Uterus (tissue), 2 donors: ENCODE measurements at regions not wholly inside any gene's neighbourhood (a gene's known extent, or its start where the extent isn't known, plus 50 kb on each side); places are given as distances from the start of the nearest gene placed in this dataset.

Source experiments
- CTCF ChIP-seq, 4 experiments: fragments of 200-600 bp in 2 of 4; fragments of 450-650 bp in 2 of 4; sonication (generic) in 2 of 4; IDR thresholded peaks; one replicate each; pipeline ENCODE4 v1.5.1; 2016 to 2019; ENCODE audit warnings: antibody characterized with exemption in 4 of 4, mild to moderate bottlenecking in 2 of 4, moderate library complexity in 1 of 4
- POLR2A ChIP-seq, 2 donors: fragments of 450-650 bp; IDR thresholded peaks; one replicate each; pipeline ENCODE4 v1.6.1; 2016; ENCODE audit warnings: antibody characterized with exemption in 2 of 2, mild to moderate bottlenecking in 1 of 2, moderate library complexity in 1 of 2

GRCh38 chr5:4079831-4080230 lies 484.2 kb downstream of the IRX1 start:
- TF ChIP-seq CTCF (IDR thresholded peaks at IDR 0.05) (no peak), POLR2A (IDR thresholded peaks at IDR 0.05) (no peak)
